ENCODE measurements at regions not wholly inside any gene's neighbourhood (a gene's known extent, or its start where the extent isn't known, plus 50 kb on each side); places are given as distances from the start of the nearest gene placed in this dataset.

GRCh38 chr9:18398038-18398437 is 75.9 kb upstream of the ADAMTSL1 start:
- no peak for FAIRE-seq

- no peak for FAIRE-seq
These were observed 69.4 kb upstream of the ADAMTSL1 start for GRCh38 chr9:18404434-18405029.

- FAIRE-seq = no peak
These were observed 68.7 kb upstream of the ADAMTSL1 start for GRCh38 chr9:18405240-18405639.

GRCh38 chr9:18410983-18411382 is 63.0 kb upstream of the ADAMTSL1 start:
- FAIRE-seq = no peak

- no peak for FAIRE-seq
These were observed 52.6 kb upstream of the ADAMTSL1 start for GRCh38 chr9:18421391-18421790.

- FAIRE-seq = no peak
These were observed 51.5 kb upstream of the ADAMTSL1 start for GRCh38 chr9:18422296-18423036.

GRCh38 chr9:18423791-18424531 is 50.0 kb upstream of the ADAMTSL1 start:
- no peak for FAIRE-seq

Data from endometrium (tissue), 2 donors.